GM18505 (cell line): ENCODE measurements at regions not wholly inside any gene's neighbourhood (a gene's known extent, or its start where the extent isn't known, plus 50 kb on each side); places are given as distances from the start of the nearest gene placed in this dataset.

ENCODE experiments used
- ATAC-seq: cut with Tn5 transposase; IDR thresholded peaks from one replicate; pipeline ENCODE4 v1.9.1; 2021; ENCODE audit not compliant: unreplicated experiment
- POLR2A ChIP-seq: IDR thresholded peaks from 4 replicates; pipeline ENCODE4 v1.6.1; 2011; ENCODE audit warnings: borderline replicate concordance; ENCODE audit not compliant: insufficient read depth, insufficient read length; ENCODE audit errors: extremely low read depth

DNA sequence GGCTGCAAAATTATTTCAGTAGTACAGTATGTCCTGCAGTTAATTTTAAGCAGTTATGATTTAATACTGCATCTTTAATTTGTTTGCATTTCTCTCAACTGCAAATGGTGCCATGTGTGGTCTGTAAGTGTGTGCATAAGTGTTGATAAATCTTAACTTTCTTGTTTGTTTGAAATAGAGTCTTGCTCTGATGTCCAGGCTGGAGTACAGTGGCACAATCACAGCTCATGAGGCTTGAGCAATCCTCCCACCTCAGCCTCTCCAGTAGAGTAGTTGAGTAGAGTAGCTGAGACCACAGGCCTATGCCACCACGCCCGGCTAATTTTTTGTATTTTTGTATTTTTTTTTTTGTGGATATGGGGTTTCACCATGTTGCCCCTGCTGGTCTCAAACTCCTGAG lies 322.5 kb upstream of the NR3C2 start:
- ATAC-seq: no peak
- TF ChIP-seq POLR2A: no peak

DNA sequence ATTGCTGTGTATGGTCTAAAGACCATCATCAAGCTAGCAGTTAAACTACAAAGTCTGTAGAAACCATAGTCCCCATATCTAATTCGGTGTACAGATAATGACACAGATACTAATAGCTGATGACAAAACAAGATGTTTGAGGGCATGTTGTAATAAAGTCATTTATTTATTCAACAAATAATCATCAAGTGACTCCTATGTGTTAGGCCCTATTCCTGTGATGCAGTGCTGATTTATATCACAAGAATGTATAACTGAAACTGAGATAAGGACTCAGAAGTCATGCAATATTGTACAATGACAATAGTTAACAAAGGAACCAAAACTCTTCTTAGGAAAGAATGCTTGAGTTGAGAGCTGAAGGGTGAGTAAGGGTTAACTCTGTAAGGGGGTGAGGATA lies 315.0 kb upstream of the NR3C2 start:
- no peak for TF ChIP-seq POLR2A
- ATAC-seq: no peak

- no peak for TF ChIP-seq POLR2A
- no peak for ATAC-seq
These were observed 307.2 kb upstream of the NR3C2 start for GRCh38 chr4:148749403-148749802.

DNA sequence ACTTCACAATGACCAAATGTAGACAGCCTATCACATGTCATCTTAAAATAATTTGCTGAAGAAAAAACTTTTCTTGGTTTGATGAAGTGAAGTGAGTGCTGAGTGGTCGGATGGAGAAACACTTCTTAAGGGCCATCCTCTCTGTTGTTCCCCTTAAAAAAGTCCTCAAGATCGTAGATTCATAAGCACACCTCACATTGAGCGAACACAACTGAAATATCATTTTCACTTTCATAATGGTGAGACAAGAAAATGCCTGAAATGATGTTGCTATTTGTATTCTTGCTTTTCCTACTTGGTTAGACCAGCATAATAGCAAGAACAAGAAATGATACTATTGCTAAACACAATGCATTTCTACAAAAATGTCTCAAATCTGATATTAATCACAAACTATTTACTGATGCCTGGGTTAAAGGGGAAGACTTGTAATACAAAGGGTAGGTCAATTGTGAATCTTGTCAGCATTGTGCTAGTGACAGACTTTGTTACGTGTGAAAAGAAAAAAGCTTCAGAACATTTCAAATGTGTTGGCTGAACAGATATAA lies 305.6 kb upstream of the NR3C2 start:
- no peak for TF ChIP-seq POLR2A
- no peak for ATAC-seq

- no peak for TF ChIP-seq POLR2A
- ATAC-seq: no peak
These were observed 298.5 kb upstream of the NR3C2 start for GRCh38 chr4:148740701-148741100.

- ATAC-seq: no peak
- TF ChIP-seq POLR2A: no peak
These were observed 295.0 kb upstream of the NR3C2 start for GRCh38 chr4:148737061-148737770.

GRCh38 chr4:148735432-148736155 lies 293.4 kb upstream of the NR3C2 start:
- no peak for TF ChIP-seq POLR2A

DNA sequence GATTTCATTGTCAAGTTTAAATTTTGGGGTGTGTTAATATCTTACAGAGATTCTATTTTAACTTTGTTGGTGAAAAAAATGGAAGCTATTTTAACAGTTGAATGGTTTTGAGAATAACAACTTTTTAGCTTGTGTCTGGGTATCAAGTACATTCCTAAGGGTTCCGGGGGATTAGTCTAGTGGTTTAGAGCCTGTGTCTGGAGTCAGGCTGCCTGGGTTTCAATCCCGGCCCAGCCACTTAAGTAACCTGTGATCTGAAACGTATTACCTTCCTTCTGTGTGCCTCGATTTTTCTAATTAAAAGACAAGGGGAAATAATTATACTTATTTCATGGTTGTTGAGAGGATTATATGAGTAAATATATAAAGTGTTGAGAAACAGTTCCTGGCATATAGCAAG lies 288.6 kb upstream of the NR3C2 start:
- no peak for ATAC-seq
- no peak for TF ChIP-seq POLR2A

More at GRCh38 chr4:148735432-148736155, 293.4 kb upstream of the NR3C2 start:
- ATAC-seq: no peak

- ATAC-seq: no peak
These were observed 287.9 kb upstream of the NR3C2 start for GRCh38 chr4:148730082-148730640.

GRCh38 chr4:148717988-148718387 lies 275.8 kb upstream of the NR3C2 start:
- no peak for ATAC-seq
- no peak for TF ChIP-seq POLR2A

More at GRCh38 chr4:148730082-148730640, 287.9 kb upstream of the NR3C2 start:
- no peak for TF ChIP-seq POLR2A

DNA sequence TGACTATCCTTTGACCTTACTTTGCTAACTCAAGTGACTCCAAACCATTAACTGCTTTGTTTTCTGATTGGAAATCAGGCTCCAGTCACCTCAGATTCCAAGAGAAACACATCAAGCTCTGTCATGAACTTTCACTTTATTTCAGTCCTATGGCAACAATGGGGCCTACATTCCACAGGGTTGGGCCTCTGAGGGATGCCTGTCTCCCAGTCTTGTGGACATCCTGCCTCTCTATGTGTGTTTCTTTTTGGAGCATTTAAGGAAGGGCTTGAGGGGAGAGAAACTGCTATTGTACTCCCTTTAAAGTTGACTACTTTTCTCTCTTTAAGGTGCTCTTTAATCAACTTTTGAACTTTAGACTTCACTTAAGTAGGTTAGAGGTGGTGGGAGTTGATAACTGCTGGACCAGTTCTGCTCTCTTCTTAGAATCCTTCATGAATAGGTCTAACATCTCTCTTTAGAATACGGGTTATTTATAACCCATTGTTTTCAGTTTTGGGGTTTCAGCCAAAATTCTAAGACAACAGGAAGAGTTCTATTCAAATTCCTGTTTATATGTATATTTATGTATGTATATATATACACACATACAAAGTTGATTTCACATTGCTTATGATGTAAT lies 274.3 kb upstream of the NR3C2 start:
- no peak for TF ChIP-seq POLR2A
- ATAC-seq: no peak

GRCh38 chr4:148704291-148704690 lies 262.1 kb upstream of the NR3C2 start:
- TF ChIP-seq POLR2A: no peak
- ATAC-seq: no peak

- TF ChIP-seq POLR2A: no peak
These were observed 252.5 kb upstream of the NR3C2 start for GRCh38 chr4:148694702-148695101.

More at GRCh38 chr4:148694702-148695101, 252.5 kb upstream of the NR3C2 start:
- no peak for ATAC-seq
